Mucosa of rectum (tissue), 2 donors: ENCODE measurements at regions not wholly inside any gene's neighbourhood (a gene's known extent, or its start where the extent isn't known, plus 50 kb on each side); places are given as distances from the start of the nearest gene placed in this dataset.

ENCODE experiments used
- H3K27ac ChIP-seq, 2 donors: one replicate each; pipeline ENCODE4 v1.7.0; 2013; ENCODE audit warnings: inconsistent platforms in 2 of 2, low read depth in 2 of 2, low read length in 2 of 2
- H3K27me3 ChIP-seq, 2 donors: one replicate each; pipeline ENCODE4 v1.7.0; 2013; ENCODE audit warnings: low read length in 2 of 2; ENCODE audit not compliant: control insufficient read depth in 2 of 2, insufficient read depth in 2 of 2
- H3K36me3 ChIP-seq, 2 donors: one replicate each; pipeline ENCODE4 v1.7.0; 2013; ENCODE audit warnings: low read length in 2 of 2; ENCODE audit not compliant: control insufficient read depth in 2 of 2, insufficient read depth in 2 of 2
- H3K4me1 ChIP-seq, 2 donors: one replicate each; pipeline ENCODE4 v1.7.0; 2013; ENCODE audit warnings: low read length in 2 of 2, mild to moderate bottlenecking in 1 of 2; ENCODE audit not compliant: control insufficient read depth in 2 of 2, insufficient read depth in 2 of 2
- H3K4me3 ChIP-seq, 2 donors: one replicate each; pipeline ENCODE4 v1.7.0; 2013; ENCODE audit warnings: low read length in 2 of 2
- H3K9ac ChIP-seq, 2 donors: one replicate each; pipeline ENCODE4 v1.7.0; 2013; ENCODE audit warnings: low read length in 2 of 2, low read depth in 1 of 2, mild to moderate bottlenecking in 1 of 2
- H3K9me3 ChIP-seq, 2 donors: one replicate each; pipeline ENCODE4 v1.7.0; 2013; ENCODE audit warnings: low read length in 2 of 2; ENCODE audit not compliant: control insufficient read depth in 2 of 2
- donor health status: healthy.
- donor health status: Normal muscosa, but diverticular disease.

DNA sequence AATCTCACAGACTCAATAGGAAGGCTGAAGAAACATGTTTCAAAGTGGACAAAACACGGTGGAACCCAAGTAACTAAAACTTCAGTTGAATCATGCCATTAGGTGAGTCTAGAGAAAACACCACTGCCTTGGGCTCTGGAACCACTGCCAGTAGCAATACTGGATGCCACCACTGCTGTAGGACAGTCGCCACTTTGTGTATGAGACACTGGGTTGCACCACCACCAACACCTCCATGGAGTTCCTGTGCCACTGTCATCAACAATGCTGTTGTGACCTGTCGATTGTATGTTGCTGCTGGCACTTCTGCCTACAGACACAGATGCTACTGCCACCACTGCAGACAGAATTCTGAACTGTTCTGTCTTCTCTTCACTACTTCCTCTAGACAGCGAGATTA lies 686.7 kb downstream of the METTL4 start:
- H3K36me3 ChIP-seq = no peaks in the 10 kb centered on the region

DNA sequence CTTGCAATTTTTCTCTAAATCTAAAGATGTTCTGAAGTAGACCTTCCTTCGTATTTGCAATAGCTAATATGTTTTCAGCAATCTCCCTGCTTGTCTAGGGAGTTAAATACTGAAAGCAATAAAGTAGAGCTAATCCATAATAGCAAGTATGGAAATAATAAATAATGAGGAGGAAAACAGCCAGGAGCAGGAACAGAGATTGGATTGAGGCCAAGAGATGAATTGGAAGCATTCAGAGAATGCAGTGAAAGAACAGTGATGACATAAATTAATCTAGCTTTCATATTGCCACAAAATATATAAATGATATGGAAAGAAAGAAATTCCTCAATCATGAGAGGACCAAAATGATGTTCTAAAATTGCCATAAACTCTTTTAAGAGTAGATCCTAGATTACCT lies 679.7 kb downstream of the METTL4 start:
- H3K9ac ChIP-seq = no peak overlapping the region
- no peaks in the 10 kb centered on the region for H3K27me3 ChIP-seq
- no peaks in the 10 kb centered on the region for H3K4me1 ChIP-seq
- peaks cover 3 to 5% of the 10 kb centered on the region in 2 donors for H3K9me3 ChIP-seq
- H3K4me3 ChIP-seq = no peak overlapping the region
- H3K27ac ChIP-seq = no peak overlapping the region
- no peaks in the 10 kb centered on the region for H3K36me3 ChIP-seq

More for the DNA sequence above, 686.7 kb downstream of the METTL4 start:
- Histone ChIP-seq H3K4me3 (no peak overlapping the region), H3K27ac (no peak overlapping the region), H3K9ac (no peak overlapping the region), H3K9me3 (no peaks in the 10 kb centered on the region), H3K27me3 (no peaks in the 10 kb centered on the region), H3K4me1 (no peaks in the 10 kb centered on the region)

DNA sequence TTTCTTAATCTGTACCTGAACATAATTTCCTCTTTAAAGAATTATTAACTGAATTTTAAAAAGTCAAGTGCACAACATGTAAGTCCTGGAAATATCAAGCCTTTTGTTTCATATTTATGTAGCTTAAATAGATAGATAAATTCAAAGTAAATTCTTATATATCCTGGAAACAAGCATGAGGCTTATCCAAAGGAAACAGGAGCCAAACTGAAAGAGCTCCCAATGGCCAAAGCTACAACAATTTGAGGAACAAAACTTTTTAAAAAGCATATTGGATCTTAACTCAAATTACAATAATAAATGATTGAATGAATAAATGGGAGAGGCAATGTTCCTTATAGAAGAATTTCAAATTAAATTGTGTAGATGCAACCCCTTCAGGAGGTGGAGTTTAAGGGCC lies 679.1 kb downstream of the METTL4 start:
- Histone ChIP-seq H3K9ac (no peak overlapping the region), H3K9me3 (peaks cover 3 to 5% of the 10 kb centered on the region in 2 donors), H3K4me1 (no peaks in the 10 kb centered on the region), H3K4me3 (no peak overlapping the region), H3K27me3 (no peaks in the 10 kb centered on the region), H3K27ac (no peak overlapping the region), H3K36me3 (no peaks in the 10 kb centered on the region)

DNA sequence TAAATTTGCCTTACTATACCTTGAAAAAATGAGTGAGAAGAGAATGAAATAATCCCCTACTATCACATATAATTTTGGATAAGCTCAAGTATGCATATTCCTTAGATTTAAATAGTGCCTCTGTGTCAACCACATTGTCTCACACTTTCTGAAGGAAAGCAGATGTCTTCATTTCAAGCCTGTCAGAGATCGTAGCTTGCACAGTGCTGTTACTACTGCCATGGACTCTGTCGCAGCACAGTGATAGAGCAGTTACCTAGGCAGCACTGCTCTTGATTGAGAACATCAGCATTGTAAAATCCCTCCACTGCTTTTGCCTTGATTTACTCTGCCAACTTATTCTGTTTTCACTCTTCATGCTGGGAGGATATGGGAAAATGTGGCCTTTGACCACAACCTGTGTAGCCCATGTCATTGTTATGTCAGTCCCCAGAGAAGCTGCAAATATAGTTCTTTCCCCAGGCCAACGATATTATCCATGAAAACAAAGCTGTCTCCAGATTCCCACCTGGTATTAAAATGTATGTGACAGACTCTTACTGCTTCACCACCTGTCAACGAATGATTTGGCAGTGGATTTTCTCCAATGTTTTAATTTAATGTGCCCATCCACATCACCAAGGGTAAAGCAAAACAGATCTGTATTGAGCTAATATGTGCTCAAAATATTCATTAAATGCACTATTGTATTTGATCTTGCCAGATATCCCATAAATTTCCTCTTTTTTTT lies 675.7 kb downstream of the METTL4 start:
- no peaks in the 10 kb centered on the region for H3K36me3 ChIP-seq
- H3K4me3 ChIP-seq = no peak overlapping the region
- H3K9me3 ChIP-seq = peaks cover 7 to 9% of the 10 kb centered on the region in 2 donors
- no peak overlapping the region for H3K27ac ChIP-seq
- H3K9ac ChIP-seq = no peak overlapping the region
- no peaks in the 10 kb centered on the region for H3K27me3 ChIP-seq
- no peaks in the 10 kb centered on the region for H3K4me1 ChIP-seq

DNA sequence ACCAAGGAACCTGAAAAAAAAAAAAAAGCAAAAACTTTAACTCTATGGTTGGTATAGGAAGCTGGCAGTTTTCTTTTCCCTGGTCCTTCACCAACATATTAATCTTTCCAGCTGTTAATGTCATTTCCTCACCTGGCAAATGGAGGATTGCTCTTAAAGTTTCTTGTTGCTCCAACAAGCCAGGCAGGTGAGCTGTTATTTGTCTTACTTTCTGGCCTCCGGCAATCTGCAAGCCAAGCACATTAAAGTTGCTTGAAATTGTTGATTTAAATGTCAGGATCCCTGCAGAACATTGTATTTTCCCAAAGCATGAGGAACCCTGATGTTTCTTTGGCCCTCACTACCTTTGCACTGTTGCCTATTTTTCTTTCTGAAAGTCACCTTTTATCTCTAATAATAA lies 664.9 kb downstream of the METTL4 start:
- peaks cover 6 to 12% of the 10 kb centered on the region in 2 donors for H3K9me3 ChIP-seq
- no peaks in the 10 kb centered on the region for H3K27me3 ChIP-seq
- H3K4me1 ChIP-seq = no peaks in the 10 kb centered on the region
- H3K36me3 ChIP-seq = no peaks in the 10 kb centered on the region
- no peak overlapping the region for H3K27ac ChIP-seq
- no peak overlapping the region for H3K9ac ChIP-seq
- no peak overlapping the region for H3K4me3 ChIP-seq

DNA sequence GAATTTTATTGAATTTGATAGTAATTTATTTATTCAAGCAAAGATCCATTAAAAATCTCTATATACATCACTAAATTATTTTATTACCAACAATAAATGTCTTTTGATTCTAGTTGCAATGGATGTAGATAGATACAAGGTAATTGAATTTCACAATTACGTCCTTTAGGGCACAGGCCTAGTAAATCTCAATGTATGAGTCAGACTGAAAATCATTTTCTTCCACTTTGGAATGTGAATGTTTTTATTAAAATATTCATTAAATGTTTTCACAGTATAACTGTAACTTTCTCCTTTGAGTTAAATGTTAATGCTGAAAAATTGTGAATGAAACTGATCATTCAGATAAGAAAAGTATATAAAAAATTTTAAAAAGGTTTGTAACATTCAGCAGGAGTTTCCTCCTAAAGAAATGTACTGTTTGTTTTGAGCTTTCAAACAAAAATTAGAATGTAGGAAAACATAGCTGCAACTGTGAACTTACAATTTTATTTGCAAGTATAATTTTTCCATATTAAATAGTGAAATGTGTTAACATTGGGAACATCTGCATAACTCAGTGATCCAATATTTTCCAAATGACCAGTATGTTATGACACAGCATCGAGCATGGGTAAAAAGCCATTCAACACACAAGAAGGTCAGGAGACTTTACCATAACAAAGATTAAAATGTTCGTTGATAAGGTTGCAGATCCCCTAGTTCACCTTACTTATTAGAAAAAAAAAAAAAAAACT lies 663.7 kb downstream of the METTL4 start:
- Histone ChIP-seq H3K27ac (no peak overlapping the region), H3K9ac (no peak overlapping the region), H3K9me3 (peaks cover 6 to 12% of the 10 kb centered on the region in 2 donors), H3K27me3 (no peaks in the 10 kb centered on the region), H3K4me1 (no peaks in the 10 kb centered on the region), H3K36me3 (no peaks in the 10 kb centered on the region), H3K4me3 (no peak overlapping the region)

DNA sequence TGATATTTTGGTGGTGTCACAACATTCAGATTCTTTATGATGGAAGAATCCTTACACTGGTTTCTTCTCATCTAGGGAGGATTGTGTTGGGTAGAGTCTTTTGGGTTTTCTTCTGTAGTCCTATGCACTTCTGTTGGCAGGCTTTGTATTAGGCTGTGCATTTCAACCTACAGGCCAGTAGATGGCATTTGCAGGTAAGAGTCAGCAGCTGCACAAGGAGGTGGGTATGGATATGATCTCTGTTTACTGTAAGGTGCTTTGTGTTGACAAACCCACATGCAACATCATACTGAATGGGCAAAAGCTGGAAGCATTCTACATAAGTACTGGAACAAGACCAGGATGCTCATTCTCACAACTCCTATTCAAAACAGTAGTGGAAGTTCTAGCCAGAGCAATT lies 656.8 kb downstream of the METTL4 start:
- H3K4me1 ChIP-seq = no peaks in the 10 kb centered on the region
- no peak overlapping the region for H3K4me3 ChIP-seq
- H3K9me3 ChIP-seq = peaks cover 9 to 10% of the 10 kb centered on the region in 2 donors
- H3K27ac ChIP-seq = no peak overlapping the region
- no peaks in the 10 kb centered on the region for H3K36me3 ChIP-seq
- no peaks in the 10 kb centered on the region for H3K27me3 ChIP-seq
- H3K9ac ChIP-seq = no peak overlapping the region

DNA sequence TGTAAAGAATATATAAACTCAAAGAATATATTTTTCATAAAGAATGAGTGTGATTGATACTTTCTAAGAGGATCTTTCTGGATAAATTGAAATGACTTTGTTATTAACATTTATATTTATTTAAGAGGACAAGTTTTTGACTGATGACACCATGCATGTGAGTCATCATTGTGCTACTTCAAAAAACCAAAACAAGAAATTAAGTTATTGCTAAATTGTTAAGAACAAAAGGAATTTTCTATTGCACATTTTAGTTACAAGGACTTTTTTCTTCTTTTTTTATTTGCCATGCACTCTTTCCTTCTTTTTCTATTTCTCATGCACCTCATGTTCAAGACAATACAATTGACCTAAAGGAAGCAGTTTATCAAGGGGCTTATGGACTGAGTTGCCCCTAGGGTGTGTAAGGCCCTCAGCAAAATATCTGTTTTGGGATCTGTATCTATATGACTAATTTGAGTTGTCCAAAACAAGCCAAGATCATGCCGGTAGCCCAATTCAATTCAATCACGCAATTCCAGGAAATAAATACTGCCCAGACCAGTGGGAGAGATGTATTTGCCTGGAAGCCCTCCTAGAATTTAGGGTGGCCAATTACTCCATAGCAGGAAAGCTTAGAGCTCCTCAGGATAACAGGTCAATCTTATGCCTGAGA lies 654.3 kb downstream of the METTL4 start:
- Histone ChIP-seq H3K36me3 (no peaks in the 10 kb centered on the region), H3K27me3 (no peaks in the 10 kb centered on the region), H3K4me1 (no peaks in the 10 kb centered on the region), H3K9ac (no peak overlapping the region), H3K27ac (no peak overlapping the region), H3K9me3 (peaks cover 3% of the 10 kb centered on the region in 2 donors), H3K4me3 (no peak overlapping the region)

DNA sequence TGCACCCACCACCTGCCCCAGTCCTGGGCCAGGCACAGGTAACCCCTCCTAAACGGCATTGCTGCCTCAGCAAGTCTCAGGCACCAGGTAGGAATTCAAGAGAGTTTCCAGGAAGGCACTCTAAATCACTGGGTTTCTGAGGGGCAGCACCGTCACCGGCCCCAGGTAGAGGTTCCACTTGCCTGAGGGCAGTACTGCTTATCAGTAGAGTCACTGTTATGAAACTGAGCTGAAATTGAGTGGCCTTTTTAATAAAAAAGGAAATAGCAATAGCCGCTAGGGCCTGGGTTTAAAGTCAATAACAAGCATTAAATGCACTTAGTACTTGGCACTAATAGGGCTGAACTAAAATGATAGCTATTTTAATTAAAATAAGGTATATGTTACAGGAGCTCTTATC lies 653.7 kb downstream of the METTL4 start:
- peaks cover 3% of the 10 kb centered on the region in 2 donors for H3K9me3 ChIP-seq
- H3K27ac ChIP-seq = no peak overlapping the region
- H3K9ac ChIP-seq = no peak overlapping the region
- H3K27me3 ChIP-seq = no peaks in the 10 kb centered on the region
- H3K4me1 ChIP-seq = no peaks in the 10 kb centered on the region
- H3K36me3 ChIP-seq = no peaks in the 10 kb centered on the region
- no peak overlapping the region for H3K4me3 ChIP-seq

DNA sequence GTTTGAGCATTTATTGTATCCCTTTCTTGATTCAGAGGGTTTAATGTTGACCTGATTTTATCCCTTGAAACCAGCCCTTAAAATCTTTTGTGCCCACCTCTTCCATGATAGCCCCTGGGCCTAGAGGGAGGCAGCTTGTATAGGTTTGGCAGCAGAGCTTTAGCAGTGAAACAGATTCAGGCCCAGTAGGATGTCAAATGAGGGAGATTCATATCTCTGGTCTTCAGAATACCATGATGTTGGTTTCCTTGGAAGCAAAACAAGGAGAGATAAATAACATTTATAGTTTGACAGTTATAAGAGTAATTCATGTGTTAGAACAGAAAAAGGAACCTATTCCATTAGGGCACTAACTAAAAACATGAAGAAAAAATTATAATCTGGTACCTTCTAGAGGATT lies 649.2 kb downstream of the METTL4 start:
- no peak overlapping the region for H3K27ac ChIP-seq
- H3K4me1 ChIP-seq = no peaks in the 10 kb centered on the region
- H3K9ac ChIP-seq = no peak overlapping the region
- no peaks in the 10 kb centered on the region for H3K27me3 ChIP-seq
- no peak overlapping the region for H3K4me3 ChIP-seq
- no peaks in the 10 kb centered on the region for H3K36me3 ChIP-seq
- no peaks in the 10 kb centered on the region for H3K9me3 ChIP-seq
